NK-92 treated with Interleukin-12 subunit alpha and Interleukin-12 subunit beta, amount 100 ng/mL, for 24 hours (cell line): ENCODE measurements at regions not wholly inside any gene's neighbourhood (a gene's known extent, or its start where the extent isn't known, plus 50 kb on each side); places are given as distances from the start of the nearest gene placed in this dataset.

Experiments used
- DNase-seq: peaks from one replicate; lab custom pipeline; 2025; lab: John Stamatoyannopoulos, UW

DNA sequence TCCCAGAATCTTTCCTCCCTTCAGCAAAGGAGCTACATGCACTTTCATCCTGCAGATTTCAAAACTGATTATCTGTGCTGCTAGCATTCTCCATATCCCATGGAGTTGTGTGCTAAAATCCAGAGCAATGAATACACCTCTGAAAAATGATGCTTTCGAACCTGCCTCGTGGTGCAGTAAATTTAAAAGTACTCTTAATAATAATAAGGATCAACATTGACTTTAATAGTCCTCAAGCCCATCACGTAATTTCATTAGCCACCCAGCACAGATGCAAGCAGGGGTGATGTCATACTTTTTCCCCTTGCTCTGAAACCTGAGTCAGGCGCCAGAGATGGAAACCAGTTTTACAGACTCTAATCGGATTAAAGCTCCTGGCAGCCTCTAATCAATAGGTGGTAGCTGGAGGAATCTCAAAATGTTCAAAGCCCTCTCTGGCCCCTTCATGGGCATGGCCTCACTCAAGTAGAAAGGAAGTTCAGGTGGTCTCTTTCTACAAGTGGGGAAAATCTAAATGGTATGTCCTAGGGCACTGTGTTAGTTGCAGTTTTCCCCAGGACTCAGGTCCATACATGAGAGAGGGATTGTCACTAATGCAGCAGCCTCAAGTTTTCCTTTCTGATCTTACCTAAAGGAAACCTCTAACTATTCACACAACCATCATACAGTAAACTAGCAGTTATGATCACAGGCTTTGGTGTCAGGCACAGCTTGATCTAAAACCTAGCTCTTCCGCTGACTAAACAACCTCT lies 221.6 kb upstream of the SLC30A5 start:
- DNase-seq: no peak

DNA sequence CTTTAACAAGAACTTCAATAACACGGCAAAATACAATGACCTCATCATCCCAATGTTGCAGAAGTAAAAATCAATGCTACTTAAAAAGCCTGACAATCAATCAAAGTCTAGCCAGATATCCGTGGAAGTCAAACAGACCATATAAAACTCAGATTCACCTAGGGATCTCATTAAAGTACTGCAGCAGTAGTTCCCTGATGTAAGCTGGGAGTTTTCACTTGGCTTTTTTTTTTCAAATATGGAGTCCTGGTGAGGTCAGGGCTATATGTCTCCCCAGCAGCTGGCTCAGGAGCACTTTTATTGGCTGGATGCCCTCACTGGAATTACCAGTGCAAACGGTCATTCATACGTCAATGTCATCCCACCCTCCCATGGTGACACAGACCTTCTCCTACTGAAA lies 220.6 kb upstream of the SLC30A5 start:
- DNase-seq: no peak

DNA sequence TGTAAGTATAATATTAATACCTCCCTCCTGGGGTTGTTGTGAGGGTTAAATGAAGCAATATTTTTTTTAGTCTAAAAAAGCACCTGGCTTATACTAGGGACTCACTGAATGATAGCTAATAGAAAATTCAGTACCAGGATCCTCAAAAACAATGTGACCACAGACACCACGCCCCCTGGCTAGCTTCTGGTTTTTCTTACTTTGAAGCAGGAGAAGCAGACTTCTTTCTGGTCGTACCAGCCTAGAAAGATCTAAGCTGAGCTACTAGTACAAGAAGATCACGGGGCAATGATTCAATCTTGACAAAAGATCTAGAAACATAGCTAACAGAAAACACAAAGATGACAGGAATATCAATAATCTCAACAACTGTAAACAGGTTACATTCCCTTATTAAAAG lies 218.5 kb upstream of the SLC30A5 start:
- no peak for DNase-seq

DNA sequence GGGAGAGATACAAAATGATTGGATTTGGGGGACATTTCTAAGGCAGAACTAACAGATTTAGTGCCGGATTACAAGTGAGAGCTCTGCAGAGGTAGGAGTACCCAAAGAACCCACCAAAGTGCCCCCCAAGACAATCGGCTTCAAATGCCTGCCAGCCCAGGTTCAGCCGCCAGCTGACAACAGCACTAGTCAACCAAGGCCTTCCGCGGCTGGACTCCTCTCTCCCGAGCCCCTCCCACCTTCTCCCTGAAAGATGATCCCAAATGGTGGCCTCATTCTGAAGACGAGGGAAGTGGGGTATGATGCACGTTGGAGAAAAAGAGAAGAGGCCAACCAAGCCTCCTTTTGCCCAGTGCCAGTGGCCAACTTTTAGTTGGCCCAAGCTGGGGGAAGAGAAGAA lies 210.4 kb upstream of the SLC30A5 start:
- DNase-seq: no peak

GRCh38 chr5:68884144-68884754 lies 209.6 kb upstream of the SLC30A5 start:
- DNase-seq: no peak

GRCh38 chr5:68884883-68885282 lies 208.9 kb upstream of the SLC30A5 start:
- no peak for DNase-seq

DNA sequence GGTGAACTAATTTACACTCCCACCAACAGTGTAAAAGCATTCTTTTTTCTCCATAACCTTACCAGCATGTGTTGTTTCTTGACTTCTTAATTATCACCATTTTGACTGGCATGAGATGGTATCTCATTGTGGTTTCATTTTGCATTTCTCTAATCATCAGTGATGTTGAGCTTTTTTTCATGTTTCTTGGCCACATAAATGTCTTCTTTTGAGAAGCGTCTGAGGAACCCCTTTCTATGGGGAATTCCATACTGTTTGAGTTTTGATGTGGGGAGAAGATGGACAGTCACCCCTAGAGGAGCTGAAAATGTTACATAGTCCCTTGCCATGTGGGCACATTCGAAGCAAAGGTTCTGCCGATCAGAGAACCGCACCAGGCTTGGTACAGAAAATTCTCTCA lies 207.0 kb upstream of the SLC30A5 start:
- no peak for DNase-seq

DNA sequence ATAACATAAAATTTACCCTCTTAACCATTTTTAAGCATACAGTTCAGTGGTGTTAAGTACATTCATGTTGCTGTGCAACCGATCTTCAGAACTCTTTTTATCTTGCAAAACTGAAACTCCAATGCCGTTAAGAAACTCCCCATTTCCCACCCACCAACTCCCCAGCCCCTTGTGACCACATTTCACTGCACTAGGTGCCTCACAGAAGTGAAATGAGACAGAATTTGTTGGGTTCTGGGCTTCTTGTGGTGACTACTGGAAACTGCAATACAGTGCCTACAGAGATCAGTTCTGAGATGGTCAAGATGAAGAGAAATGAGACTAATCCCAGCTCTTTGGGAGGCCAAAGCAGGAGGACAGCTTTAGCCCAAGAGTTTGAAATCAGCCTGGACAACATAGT lies 202.1 kb upstream of the SLC30A5 start:
- no peak for DNase-seq

DNA sequence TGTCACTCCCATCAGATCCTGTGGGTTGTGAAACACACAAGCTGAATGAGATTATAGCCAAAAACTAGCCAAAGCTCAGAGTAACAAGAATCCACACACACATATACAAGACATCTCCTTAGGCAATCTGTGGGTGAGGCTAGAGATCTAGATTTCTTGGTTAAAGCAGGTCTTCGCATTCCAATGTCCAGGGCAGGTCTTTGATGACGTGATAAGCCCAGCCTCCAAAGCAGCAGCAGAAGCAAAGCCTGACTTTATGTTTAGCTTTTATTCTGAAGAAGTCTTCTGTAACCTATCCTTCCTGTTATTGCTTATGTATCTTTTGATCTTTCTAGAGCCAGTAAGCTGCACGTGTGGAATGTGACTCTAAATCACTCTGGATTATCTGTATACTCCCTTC lies 199.1 kb upstream of the SLC30A5 start:
- no peak for DNase-seq

DNA sequence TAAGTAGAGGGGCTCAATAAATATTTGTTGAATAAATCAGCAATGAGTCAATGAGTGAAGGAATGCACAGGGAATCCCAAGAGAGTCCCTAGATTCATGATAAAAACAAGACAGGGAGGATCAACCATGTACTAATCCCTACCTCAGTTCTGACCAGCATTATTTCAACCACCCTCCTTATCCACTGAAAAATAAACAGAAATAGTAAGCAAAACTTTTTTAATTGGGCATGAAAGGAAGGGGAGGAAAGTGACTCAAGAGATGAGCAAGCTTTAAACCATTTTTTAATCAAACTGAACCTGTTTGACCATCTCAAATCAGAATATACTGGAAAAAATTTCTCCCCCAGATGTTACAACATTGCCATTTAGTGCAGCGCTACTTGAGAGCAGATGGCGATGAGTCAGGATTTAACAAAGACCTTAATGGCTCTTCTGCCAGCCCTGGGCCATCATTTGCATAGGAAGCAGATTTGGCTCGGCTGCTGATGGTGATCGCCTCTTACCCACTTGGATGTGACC lies 194.8 kb upstream of the SLC30A5 start:
- no peak for DNase-seq

DNA sequence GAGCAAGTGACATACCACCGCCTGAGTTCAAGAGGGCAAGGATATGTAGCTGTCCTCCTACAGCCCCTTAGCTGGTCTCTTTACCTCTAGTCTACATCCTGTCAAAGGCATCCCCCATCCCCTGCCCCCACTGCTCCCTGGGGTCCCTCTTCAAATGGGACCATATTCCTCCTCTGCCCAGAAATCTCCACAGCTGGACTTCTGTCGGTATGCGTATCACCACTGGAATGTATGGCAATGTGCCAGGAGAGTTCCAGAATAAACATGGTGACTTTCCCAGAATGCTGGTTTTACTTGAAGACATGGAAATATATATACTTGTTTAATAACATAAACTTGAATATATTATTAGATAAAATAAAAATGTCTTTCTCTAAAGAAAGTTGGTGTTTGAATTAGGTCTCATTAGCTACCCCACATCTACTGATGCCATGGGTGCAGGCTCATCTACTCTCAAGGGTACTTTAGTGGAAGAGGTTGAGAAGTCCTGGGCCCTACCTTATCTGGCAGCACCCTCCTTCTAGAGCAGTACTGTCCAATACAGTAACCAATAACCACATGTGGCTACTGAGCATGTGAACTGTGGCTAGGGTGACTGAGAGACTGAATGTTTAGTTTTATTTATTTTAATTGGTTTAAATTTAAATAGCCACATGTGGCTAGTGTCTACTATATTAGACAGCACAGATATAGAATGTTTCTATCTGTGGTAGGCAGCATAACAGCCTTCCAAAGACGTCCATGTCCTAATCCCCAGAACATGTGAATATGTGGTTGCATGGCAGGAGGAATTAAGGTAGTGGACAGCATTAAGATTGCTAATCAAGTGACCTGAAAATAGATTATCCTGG lies 181.7 kb upstream of the SLC30A5 start:
- DNase-seq: no peak

GRCh38 chr5:68915079-68915478 lies 178.7 kb upstream of the SLC30A5 start:
- no peak for DNase-seq

GRCh38 chr5:68918306-68918705 lies 175.5 kb upstream of the SLC30A5 start:
- DNase-seq: no peak

- no peak for DNase-seq
Measured at GRCh38 chr5:68919988-68920490, 173.8 kb upstream of the SLC30A5 start.

DNA sequence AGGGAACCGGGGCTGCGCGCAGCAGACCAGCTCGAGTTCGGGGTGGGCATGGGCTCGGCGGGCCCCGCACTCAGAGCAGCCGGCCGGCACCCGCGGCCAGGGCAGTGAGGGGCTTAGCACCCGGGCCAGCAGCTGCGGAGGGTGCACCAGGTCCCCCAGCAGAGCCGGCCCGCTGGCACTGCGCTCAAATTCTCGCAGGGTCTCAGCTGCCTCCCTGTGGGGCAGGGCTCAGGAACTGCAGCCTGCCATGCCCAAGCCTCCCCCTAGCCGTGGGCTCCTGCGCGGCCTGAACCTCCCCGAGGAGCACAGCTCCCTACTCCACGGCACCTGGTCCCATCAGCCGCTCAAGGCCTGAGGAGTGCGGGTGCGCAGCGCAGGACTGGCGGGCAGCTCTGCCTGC lies 172.9 kb upstream of the SLC30A5 start:
- no peak for DNase-seq

DNA sequence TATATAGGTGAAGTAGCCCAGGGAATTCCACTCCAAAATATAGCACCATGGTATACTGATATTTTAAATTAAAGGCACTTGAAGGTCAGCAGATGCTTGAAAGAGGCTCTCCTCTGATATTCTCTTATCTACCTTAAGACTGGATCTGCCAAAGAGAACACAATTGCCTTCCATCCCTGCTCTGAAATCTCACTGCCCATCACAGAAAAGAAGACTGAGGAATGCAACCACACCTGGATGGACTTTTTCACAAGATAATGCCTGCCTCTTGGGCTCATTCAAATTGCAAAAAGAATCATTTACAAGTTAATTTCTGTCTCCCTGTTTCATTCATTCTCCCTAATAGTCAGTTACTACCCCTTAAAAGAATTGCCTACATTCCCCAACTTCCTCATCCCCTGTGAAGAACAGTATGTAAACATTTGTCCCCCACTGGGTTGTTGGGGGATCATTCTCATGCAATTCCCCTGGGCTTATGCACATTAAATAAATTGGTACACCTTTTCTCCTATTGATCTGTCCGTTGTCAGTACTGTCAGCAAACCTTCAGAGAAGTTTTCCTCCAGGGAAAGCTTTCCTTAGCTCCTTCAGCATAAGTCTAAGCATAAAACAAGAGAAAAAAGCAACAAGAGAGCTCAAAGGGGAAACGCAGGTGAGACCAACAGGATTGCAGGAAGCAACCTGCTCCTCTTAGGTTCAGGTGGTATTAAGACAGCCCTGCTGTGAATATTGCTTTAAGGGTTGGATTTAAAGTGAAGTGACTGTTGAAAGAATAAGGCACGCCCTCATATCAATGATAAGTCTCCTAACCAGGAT lies 171.4 kb upstream of the SLC30A5 start:
- DNase-seq: no peak

DNA sequence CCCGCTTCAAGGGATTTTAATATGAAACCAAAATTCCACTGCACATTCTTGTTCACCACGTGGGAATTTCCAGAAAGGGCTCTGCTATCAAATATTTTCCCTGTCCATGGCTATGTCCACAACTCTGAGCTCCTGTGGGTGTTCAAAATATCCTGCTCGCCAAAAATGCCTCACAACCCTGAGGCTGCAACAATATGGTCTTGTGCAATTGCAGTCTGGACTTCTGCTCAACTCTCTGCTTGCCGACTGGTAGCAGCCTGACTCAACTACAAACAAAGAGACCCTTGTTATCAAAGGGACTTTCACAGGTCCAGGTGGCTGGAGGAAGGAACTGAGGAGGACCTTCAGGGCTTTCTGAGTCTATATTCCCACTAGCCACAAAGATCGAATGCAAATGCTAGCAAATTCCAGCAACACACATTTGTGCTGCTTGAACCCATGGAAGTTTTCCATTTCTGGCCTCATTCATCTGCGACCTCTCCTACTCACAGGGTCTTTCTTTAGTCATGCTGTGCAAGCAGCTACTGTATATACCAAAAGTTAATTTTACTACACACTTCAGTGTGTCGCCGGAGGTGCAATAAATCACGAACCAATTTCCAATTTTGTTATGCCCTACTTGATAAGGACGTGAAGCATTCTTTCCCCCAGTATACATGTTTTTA lies 169.2 kb upstream of the SLC30A5 start:
- DNase-seq: no peak

DNA sequence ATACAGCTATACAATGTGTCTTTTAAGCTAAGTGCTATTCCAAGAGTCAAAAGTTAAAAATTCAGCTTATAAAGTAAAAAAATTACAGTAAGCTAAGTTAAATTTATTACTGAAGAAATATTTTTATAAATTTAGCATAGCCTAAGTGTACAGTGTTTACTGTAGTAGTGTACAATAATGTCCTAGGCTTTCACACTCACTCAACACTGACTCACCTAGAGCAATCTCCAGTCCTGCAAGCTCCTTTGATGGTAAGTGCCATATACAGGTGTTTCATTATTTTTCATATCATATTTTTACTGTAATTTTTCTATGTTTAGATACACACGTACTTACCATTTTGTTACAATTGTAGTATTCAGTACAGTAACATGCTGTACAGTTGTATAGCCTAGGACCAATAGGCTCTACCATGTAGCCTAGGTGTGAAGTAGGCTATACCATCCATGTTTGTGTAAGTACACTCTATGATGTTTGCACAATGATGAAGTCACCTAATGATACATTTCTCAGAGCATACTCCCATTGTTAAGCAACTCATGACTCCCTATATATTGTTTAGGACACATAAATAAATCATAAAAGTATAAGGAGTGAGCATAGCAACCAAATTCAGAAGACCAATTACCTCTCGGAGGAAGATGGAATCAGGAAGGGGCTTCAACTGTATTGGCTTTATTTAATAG lies 165.1 kb upstream of the SLC30A5 start:
- DNase-seq: no peak

DNA sequence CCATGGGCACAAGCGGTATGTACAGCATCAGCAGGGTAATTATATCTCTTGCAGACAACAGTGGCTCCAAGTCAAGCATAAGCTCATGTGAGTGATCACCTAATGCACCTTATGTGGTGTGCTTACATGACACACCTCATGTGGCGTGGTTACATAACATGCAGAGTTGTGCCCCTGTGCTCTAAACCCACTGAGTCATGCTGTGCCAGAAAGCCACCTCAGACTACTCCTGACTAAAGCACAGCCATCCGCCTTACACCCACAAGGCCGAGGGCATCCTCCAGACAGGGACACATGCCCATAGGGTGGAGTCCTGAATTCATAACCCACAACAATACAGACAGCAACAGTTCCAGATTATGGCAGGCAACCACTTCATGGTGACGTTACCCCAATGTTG lies 163.7 kb upstream of the SLC30A5 start:
- no peak for DNase-seq

DNA sequence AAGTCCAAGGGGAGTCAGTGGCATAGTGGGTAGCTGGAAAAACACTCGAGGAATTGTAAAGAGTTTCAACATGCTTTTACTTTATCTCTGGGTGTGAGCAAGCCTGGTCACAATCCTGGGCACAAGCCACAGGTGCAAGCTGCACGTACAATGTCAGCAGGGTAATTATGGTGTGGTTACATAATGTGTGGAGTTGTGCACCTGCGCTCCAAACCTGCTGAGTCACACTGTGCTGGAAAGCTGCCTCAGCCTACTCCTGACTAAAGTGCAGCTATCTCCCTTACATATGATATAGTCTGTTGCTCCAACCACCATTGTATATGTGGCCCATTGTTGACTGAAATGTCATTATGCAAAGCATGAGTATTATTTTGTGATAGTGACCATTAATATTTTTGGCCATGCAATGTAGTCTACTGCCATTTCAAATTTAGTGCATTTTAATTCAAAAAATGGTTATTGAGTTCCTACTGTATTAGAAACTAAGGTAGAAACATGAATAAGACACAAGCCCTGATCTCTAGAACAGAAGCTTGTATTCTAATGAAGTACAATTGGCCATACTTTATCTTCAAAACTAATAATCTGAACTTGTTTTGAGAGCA lies 160.9 kb upstream of the SLC30A5 start:
- DNase-seq: no peak
